ENCODE measurements at regions not wholly inside any gene's neighbourhood (a gene's known extent, or its start where the extent isn't known, plus 50 kb on each side); places are given as distances from the start of the nearest gene placed in this dataset.
"Not testable (repeated sequence)": the region's sequence is repeated elsewhere in the genome, so short reads cannot be mapped to it uniquely, and the experiment has no call there.

DNA sequence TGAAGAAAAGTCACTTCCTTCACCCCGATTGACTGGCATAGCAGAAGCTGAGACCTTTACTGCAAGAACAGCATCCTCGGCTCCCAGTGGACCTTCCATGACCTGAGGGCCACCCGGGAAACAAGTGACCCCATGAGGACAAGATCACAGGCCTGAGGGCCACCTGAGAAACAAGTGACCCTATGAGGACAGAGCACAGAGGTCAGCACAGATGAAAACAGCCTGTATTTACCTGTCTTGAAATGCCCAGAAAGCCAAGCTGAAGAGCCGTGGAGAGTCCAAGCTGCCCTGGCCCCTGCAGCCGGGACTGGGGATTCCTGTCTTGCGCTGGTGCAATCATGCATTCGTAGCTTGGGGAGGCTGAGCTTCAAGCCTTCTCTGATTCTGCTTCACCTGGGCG, 114.2 kb upstream of the SPACA7 start:
- 84 to 89% methylated on average over 8 of the region's 8 CpGs for WGBS, 2 donors
- no peak for DNase-seq
- H3K4me1 ChIP-seq (ENCODE audit: control insufficient read depth in 5 of 5, insufficient read depth in 5 of 5, low read length in 5 of 5): no peaks in the 10 kb centered on the region

DNA sequence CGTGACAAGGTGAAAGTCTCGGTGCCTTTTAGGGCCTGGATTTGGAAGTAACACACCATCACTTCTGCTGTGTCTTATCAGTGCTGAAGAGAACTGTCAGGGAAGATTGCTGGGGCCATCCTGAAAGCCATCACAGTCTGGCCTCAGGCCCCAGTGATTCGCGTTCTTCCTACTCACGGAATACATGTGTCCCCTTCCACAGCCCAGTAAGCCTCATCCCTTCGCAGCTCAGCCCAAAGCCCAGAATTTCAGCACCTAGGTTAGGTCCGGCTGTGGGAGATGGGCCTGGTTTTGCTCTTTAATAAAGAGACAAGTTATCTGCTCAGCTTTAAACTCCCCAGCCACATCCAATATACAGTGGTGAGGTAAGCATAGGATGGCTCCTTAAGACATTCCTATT, 113.0 kb upstream of the SPACA7 start:
- ATAC-seq (ENCODE audit: insufficient read depth, low FRiP score) (no peak), DNase-seq (no peak)
- no peaks in the 10 kb centered on the region for H3K4me1 ChIP-seq (ENCODE audit: control insufficient read depth in 5 of 5, insufficient read depth in 5 of 5, low read length in 5 of 5)
- no peaks in the 10 kb centered on the region for H3K36me3 ChIP-seq (ENCODE audit: control insufficient read depth in 4 of 4, insufficient read depth in 4 of 4, low read length in 4 of 4)
- H3K27me3 ChIP-seq (ENCODE audit: control insufficient read depth in 3 of 3, insufficient read depth in 3 of 3, low read length in 2 of 3): peaks cover 0 to 10% (median 0%) of the 10 kb centered on the region in 3 donors
- H3K9me3 ChIP-seq (ENCODE audit: control insufficient read depth in 4 of 4, insufficient read depth in 3 of 4, low read length in 3 of 4): peaks cover 0 to 10% (median 0%) of the 10 kb centered on the region in 4 donors
- H3K4me3 ChIP-seq: no peak overlapping the region
- no peak overlapping the region for H3K27ac ChIP-seq (ENCODE audit: low read depth in 1 of 2, low read length in 1 of 2)
- TF ChIP-seq, protein P1, sequence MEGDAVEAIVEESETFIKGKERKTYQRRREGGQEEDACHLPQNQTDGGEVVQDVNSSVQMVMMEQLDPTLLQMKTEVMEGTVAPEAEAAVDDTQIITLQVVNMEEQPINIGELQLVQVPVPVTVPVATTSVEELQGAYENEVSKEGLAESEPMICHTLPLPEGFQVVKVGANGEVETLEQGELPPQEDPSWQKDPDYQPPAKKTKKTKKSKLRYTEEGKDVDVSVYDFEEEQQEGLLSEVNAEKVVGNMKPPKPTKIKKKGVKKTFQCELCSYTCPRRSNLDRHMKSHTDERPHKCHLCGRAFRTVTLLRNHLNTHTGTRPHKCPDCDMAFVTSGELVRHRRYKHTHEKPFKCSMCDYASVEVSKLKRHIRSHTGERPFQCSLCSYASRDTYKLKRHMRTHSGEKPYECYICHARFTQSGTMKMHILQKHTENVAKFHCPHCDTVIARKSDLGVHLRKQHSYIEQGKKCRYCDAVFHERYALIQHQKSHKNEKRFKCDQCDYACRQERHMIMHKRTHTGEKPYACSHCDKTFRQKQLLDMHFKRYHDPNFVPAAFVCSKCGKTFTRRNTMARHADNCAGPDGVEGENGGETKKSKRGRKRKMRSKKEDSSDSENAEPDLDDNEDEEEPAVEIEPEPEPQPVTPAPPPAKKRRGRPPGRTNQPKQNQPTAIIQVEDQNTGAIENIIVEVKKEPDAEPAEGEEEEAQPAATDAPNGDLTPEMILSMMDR (IDR thresholded peaks at IDR 0.05; ENCODE audit: control extremely low read depth, extremely low read depth): no peak
- WGBS, 2 donors: 83 to 90% methylated on average over 7 of the region's 7 CpGs
- no peak overlapping the region for H3K9ac ChIP-seq (ENCODE audit: insufficient read depth in 1 of 2, low read length in 2 of 2)

More for the DNA sequence above, 114.2 kb upstream of the SPACA7 start:
- TF ChIP-seq, protein P1 (IDR thresholded peaks at IDR 0.05; ENCODE audit: control extremely low read depth, extremely low read depth): no peak
- no peak overlapping the region for H3K4me3 ChIP-seq
- H3K9me3 ChIP-seq (ENCODE audit: control insufficient read depth in 4 of 4, insufficient read depth in 3 of 4, low read length in 3 of 4): peaks cover 0 to 10% (median 0%) of the 10 kb centered on the region in 4 donors
- H3K27ac ChIP-seq (ENCODE audit: low read depth in 1 of 2, low read length in 1 of 2): no peak overlapping the region
- ATAC-seq (ENCODE audit: insufficient read depth, low FRiP score): no peak
- no peak overlapping the region for H3K9ac ChIP-seq (ENCODE audit: insufficient read depth in 1 of 2, low read length in 2 of 2)
- H3K27me3 ChIP-seq (ENCODE audit: control insufficient read depth in 3 of 3, insufficient read depth in 3 of 3, low read length in 2 of 3): peaks cover 0 to 10% (median 0%) of the 10 kb centered on the region in 3 donors
- H3K36me3 ChIP-seq (ENCODE audit: control insufficient read depth in 4 of 4, insufficient read depth in 4 of 4, low read length in 4 of 4): no peaks in the 10 kb centered on the region

DNA sequence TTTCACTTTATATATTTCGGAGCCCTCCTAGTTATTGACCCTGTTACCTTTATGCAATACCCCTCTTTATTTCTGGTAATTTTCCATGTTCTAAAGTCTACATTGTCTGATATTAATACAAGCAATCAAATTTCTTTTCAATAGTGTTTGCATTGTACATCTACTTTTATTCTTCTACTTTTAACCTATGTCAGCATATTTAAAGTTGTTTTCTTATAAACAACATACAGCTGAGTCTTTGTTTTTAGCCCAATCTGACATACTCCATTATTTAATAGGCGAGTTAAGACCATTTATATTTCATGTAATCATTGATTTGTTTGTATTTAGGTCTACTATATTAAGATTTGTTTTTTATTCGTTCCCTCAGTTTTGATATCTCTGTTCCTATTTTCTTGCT, 108.5 kb upstream of the SPACA7 start:
- Histone ChIP-seq H3K27me3 (ENCODE audit: control insufficient read depth in 3 of 3, insufficient read depth in 3 of 3, low read length in 2 of 3) (peaks cover 0 to 3% (median 2%) of the 10 kb centered on the region in 3 donors), H3K4me1 (ENCODE audit: control insufficient read depth in 5 of 5, insufficient read depth in 5 of 5, low read length in 5 of 5) (no peaks in the 10 kb centered on the region), H3K9me3 (ENCODE audit: control insufficient read depth in 4 of 4, insufficient read depth in 3 of 4, low read length in 3 of 4) (peaks cover 0 to 5% (median 0%) of the 10 kb centered on the region in 4 donors), H3K27ac (ENCODE audit: low read depth in 1 of 2, low read length in 1 of 2) (no peak overlapping the region), H3K4me3 (no peak overlapping the region), H3K9ac (ENCODE audit: insufficient read depth in 1 of 2, low read length in 2 of 2) (no peak overlapping the region), H3K36me3 (ENCODE audit: control insufficient read depth in 4 of 4, insufficient read depth in 4 of 4, low read length in 4 of 4) (no peaks in the 10 kb centered on the region)
- 82 to 85% methylated on average over 3 of the region's 3 CpGs for WGBS, 2 donors
- TF ChIP-seq, protein P1 (IDR thresholded peaks at IDR 0.05; ENCODE audit: control extremely low read depth, extremely low read depth): no peak
- ATAC-seq (ENCODE audit: insufficient read depth, low FRiP score) (no peak), DNase-seq (no peak)

DNA sequence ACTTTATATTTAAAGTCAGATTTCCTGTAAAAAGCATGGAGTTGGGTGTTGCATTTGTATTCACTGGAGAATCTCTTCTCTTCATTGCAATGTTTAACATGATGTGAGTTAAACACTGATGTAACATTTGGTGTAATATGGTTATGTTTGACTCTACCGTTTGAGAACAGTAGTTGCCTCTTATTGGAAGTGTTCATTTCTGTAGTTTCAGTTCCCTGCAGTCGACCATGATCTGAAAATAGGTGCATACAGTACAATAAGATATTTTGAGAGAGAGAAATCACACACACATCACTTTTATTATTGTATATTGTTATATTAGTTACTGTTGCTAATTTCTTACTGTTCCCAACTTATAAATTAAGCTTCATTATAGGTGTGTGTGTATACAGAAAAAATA, 105.2 kb upstream of the SPACA7 start:
- WGBS, 2 donors: 59 to 63% methylated on average over 2 of the region's 2 CpGs
- Histone ChIP-seq H3K9me3 (ENCODE audit: control insufficient read depth in 4 of 4, insufficient read depth in 3 of 4, low read length in 3 of 4) (peaks cover 0 to 3% (median 0%) of the 10 kb centered on the region in 4 donors), H3K4me3 (no peak overlapping the region), H3K36me3 (ENCODE audit: control insufficient read depth in 4 of 4, insufficient read depth in 4 of 4, low read length in 4 of 4) (no peaks in the 10 kb centered on the region), H3K27me3 (ENCODE audit: control insufficient read depth in 3 of 3, insufficient read depth in 3 of 3, low read length in 2 of 3) (peaks cover 0 to 2% (median 0%) of the 10 kb centered on the region in 3 donors), H3K9ac (ENCODE audit: insufficient read depth in 1 of 2, low read length in 2 of 2) (no peak overlapping the region), H3K27ac (ENCODE audit: low read depth in 1 of 2, low read length in 1 of 2) (no peak overlapping the region), H3K4me1 (ENCODE audit: control insufficient read depth in 5 of 5, insufficient read depth in 5 of 5, low read length in 5 of 5) (no peaks in the 10 kb centered on the region)
- TF ChIP-seq, protein P1 (IDR thresholded peaks at IDR 0.05; ENCODE audit: control extremely low read depth, extremely low read depth): no peak
- DNase-seq: no peak
- ATAC-seq (ENCODE audit: insufficient read depth, low FRiP score): no peak

DNA sequence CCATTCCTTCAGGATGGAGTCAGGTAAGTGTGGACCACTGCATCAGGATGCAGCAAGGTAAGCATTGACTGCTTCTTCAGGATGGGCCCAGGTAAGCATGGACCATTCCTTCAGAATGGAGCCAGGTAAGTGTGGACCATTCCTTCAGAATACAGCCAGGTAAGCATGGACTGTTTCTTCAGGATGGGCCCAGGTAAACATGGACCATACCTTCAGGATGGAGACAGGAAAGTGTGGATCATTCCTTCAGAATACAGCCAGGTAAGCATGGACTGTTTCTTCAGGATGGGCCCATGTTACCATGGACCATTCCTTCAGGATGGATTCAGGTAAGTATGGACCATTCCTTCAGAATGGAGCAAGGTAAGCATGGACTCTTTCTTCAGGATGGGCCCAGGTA, 89.4 kb upstream of the SPACA7 start:
- ATAC-seq (ENCODE audit: insufficient read depth, low FRiP score); H3K4me1 ChIP-seq (ENCODE audit: control insufficient read depth in 5 of 5, insufficient read depth in 5 of 5, low read length in 5 of 5); H3K4me3 ChIP-seq; H3K27ac ChIP-seq (ENCODE audit: low read depth in 1 of 2, low read length in 1 of 2); DNase-seq; H3K9me3 ChIP-seq (ENCODE audit: control insufficient read depth in 4 of 4, insufficient read depth in 3 of 4, low read length in 3 of 4); H3K27me3 ChIP-seq (ENCODE audit: control insufficient read depth in 3 of 3, insufficient read depth in 3 of 3, low read length in 2 of 3); H3K36me3 ChIP-seq (ENCODE audit: control insufficient read depth in 4 of 4, insufficient read depth in 4 of 4, low read length in 4 of 4); H3K9ac ChIP-seq (ENCODE audit: insufficient read depth in 1 of 2, low read length in 2 of 2): not testable (repeated sequence)

Measured in lung (tissue), 11 donors.